GM18511 (cell line): ENCODE measurements at regions not wholly inside any gene's neighbourhood (a gene's known extent, or its start where the extent isn't known, plus 50 kb on each side); places are given as distances from the start of the nearest gene placed in this dataset.
A peak's percentile ranks its signal among the peaks of the same experiment; 100 is the strongest.

Experiments
- ATAC-seq: cut with Tn5 transposase; IDR thresholded peaks from one replicate; pipeline ENCODE4 v1.9.1; 2021; ENCODE audit warnings: mild to moderate bottlenecking, moderate library complexity; ENCODE audit not compliant: unreplicated experiment

DNA sequence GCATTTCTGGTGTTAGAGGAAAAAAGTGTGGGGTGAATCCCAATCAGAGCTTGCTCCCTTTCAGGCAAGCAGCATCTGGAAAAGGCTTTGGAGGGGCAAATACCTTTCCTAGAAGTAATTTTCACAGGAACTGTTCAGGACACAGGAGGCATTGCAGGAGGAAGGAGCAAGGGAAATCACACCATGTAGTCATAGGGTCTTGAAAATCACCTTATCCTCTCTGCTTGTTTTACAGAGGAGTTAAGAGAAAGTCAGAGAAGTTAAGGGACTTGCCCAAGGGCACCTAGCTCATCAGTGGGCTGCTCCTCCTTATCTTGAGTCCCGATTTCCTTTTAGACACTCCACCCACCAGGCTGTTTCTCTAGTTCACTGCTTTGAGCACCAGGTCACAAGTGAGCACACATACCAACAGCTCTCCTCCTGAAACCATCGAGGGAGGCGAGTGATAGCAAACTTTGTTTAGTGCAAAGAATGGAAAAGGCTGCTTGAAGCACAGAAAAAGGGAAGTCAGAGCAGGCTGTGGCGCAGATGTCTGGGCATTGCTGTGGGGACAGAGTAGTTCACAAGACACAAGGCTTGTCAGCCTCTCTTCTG is 89.2 kb upstream of the CXCR4 start:
- peak; percentile 63 for ATAC-seq

DNA sequence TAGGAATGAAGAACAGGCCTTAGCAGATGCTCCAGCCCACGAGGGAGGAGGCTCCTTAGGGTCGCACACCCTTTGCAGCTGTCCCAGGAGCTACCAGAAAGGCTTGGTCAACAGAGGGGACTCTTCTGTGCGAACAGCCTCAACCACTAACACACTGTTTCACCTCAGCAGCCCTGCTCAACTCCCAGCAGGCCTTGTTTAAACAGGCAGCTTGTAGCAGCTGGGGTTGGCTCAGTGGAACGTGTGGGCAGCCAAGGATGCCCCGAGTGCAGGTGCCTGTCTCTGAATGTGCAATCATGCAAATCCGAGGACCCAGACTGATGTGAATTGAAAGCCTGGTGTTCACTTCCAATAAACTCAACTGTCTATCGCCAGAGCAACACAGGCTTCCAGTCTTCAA is 88.7 kb upstream of the CXCR4 start:
- peak; percentile 95 for ATAC-seq

- ATAC-seq = no peak
Measured at GRCh38 chr2:136205615-136206014, 87.7 kb upstream of the CXCR4 start.

DNA sequence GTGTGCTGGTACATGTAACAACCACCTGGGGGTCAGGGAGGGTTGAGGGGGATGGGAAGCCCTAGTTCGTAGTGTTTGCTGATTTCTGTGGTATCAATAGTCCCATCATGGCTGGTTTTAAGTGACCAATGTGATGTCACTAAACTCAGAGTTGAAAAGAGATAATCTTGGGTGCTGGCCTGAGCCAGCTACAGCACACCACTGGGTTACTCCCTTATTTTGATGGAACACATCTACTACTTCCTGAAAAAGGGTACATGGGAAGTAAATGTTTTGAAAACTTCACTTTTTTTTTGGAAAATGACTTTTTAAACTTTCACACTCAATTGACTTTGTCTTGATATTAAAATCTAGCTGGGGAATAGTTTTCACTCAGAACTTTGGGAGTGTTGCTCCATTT is 87.0 kb upstream of the CXCR4 start:
- ATAC-seq = no peak

DNA sequence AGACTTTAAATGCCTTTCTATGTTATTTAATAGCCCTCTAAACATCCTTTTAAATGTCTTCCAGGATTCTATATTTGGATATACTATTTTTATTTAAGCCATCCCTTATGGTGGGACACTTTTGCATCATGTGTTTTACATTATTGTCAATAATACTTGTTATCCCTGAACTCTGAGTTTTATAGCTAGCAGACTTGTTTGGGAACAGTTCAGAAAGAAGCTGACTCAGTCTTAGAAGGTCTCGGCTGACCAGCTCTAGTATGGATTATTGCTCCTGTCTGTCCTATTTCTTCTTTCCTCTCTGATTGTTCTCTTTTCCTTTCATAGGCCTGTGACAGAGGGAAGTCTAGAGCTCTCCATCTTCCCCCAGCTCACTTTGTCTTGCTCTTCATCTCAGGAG is 77.3 kb upstream of the CXCR4 start:
- no peak for ATAC-seq

DNA sequence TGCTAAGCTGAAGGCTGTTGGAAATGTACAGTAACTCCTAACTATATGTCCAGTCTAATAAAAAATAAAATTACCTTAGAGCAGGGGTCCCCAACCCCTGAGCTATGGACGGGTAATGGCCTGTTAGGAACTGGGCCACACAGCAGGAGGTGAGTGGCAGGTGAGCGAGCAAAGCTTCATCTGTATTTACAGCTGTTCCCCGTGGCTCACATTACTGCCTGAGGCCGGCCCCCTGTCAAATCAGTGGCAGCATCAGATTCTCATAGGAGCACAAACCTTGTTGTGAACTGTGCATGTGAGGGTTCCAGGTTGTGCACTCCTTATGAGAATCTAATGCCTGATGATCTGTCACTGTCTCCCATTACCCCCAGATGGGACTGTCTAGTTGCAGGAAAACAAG is 73.1 kb upstream of the CXCR4 start:
- no peak for ATAC-seq

DNA sequence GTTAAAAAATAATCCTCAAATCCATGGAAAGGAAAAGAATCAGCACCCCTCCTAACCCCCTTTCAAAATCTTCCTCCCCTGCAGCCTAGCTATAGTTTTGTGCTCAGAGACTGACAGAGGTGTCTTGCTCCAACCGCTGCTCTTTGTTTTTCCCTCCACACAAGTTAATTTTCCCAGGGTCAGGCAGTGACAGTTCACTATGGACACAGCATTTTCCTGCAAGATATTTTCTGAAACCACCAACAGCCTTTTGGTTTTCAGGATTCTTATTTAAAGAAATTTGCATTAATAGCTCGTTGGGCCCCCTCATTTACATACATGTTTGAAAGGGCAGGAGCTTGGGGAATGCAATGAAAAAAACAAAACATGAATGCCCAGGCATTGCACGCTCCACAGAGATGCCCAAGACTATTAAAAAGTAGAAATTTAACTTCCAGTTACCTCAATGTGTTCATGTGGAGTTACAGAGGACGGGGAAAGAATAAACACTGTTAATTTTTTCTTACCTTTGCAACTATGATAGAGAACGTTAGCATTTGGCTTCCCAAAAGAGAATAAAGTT is 71.4 kb upstream of the CXCR4 start:
- no peak for ATAC-seq

DNA sequence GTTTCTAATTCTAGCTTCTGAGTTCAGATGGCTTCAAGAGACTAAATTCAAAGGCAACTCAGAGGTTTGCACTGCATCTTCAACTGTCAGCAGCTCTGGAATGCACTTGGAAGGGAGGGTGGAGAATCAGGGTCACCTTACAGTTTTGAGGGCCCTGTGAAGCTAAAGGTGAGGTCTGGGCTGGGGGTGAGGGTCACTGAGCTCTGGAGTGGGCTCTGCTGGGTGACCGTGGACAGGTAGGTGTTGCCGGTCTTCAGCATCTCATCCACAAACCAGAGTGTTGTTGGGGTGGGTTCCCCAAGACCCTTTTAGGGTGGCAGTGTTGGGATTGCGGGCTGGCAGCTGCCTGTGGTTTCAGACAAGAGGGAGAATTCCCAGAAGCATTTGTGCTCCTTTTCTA is 70.1 kb upstream of the CXCR4 start:
- ATAC-seq = no peak

GRCh38 chr2:136185981-136186776 is 68.2 kb upstream of the CXCR4 start:
- no peak for ATAC-seq

GRCh38 chr2:136183097-136183496 is 65.1 kb upstream of the CXCR4 start:
- ATAC-seq = no peak

- ATAC-seq = no peak
Measured at GRCh38 chr2:136182315-136182714, 64.4 kb upstream of the CXCR4 start.

GRCh38 chr2:136179602-136179975 is 61.6 kb upstream of the CXCR4 start:
- no peak for ATAC-seq

DNA sequence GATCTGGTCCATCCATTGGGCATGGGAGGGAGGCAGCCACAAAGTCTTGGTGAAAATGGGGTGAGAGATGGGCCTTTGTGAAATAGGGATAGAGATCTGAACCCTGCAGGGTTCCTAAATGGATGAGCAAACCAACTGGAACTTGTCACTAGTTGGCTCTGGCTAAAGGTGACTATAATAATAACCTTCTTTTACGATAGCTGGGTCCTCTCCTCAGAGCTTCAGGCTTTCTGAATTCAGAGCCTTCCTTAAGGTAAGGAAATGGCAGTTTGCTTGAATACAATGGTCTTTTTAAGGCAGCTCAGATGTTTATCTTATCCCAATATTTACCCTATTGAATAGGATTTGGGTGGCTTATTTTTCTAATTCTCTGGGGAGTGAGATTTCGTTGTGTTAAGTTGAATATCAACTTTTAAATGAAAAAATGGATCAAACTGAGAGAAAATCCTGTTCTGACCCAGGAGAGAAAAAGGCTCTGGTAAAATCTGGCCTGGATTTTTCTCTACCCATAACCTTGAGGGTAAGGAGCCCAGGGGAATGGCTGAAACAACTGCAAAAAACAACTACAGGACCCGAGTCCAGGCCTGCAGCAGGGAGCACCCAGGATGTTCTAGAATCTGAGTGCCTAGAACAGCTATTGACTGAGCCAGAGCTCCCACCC is 61.1 kb upstream of the CXCR4 start:
- no peak for ATAC-seq

DNA sequence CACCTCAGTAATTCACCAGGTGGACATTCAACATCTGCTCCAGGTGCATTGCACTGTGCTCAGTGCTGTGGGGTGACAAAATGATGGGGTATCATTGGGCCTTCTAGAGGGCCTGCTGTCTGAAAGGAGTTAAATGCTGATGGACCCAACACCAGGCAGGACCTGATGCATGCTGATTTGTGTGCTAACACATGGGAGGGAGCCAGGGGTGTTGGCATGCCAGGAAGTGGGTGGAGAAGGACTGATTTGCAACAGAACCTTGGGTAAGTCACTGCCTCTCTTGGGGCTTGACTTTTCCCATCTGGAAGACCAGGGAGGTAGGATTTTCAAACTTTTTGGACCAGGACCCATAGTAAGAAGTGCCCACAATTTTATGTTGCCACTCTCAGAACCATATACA is 57.9 kb upstream of the CXCR4 start:
- no peak for ATAC-seq

DNA sequence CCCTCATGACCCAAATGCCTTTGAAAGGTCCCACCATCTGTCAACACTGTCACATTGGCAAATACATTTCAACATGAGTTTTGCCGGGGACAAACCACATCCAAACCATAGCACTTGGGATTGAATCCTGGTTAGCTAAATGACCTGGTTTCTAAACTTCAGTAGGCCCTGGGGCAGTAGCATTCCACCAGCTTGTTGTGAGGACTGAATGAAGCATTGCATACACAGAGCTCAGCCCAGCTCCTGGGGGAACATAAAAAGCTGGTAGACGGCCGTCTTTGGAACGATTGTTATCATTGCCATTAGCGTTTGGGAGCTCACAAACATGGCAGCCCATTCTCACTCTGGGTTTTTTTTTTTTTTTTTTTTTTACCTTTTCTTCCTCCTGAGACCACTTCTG is 57.5 kb upstream of the CXCR4 start:
- no peak for ATAC-seq

DNA sequence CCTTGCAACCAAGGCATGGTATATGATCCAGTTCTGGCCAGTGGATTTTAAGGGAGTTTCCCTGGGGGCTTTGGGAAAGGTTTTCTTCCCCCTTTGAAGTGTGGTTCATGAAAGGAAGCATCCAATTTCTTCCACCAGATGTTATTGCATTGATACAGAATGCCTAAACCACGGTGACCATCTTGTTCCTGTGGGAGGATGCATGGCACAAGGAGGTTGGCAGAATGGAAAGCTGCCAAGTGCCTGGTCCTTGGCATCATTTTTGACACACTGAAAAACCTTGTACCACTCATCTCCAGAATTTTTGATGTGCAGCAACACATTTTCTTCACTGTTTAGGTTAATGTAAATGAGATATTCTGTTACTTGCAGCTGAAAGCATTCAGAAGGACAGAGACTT is 55.2 kb upstream of the CXCR4 start:
- ATAC-seq = no peak

DNA sequence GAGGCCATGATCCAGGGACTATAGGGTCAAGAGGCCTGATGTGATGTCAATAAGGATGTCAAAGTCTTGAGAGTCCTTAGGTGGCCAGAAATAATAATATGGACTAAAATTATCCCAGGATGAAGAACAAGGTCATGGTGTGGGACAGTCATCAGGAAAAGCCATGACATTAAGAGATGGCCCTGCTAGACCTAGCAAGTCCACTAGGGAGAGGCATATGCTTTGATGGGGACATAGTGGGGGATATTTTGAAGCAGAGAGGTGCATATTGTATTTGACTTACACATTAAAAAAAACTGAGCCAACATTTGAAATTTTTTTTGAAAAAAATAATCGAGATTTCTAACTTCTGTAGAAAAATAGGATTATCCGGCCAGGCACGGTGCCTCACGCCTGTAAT is 53.3 kb upstream of the CXCR4 start:
- ATAC-seq = no peak

DNA sequence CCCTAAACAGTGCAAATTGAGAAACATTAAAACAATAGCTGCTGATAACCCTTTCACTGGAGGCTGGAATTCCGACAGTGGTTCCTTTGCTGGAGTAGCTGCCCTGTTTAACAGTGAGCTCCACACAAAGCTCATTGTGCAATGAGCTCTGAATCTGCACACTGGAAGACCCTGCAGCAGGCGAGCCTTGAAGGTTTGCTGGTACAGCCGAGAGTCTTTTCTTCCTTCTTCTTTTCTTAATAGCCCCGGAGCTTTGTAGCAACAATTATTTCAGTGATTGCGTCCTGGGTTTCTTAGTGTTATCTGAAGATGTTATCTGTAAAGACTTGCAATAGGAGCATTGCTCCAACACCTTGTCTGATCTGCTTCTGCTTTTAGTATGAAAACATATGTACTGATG is 50.8 kb upstream of the CXCR4 start:
- ATAC-seq = no peak

GRCh38 chr2:136167721-136168475 is 49.9 kb upstream of the CXCR4 start:
- ATAC-seq = no peak
